Liver (tissue), 7 donors: ENCODE measurements at regions not wholly inside any gene's neighbourhood (a gene's known extent, or its start where the extent isn't known, plus 50 kb on each side); places are given as distances from the start of the nearest gene placed in this dataset.

ENCODE experiments used
- DNase-seq: peaks from one replicate; pipeline ENCODE4 v3.0.0-alpha.2; 2017; ENCODE audit warnings: low spot score
- H3K27ac ChIP-seq, 2 donors: one replicate each; pipeline ENCODE4 v1.7.0; 2013; ENCODE audit warnings: inconsistent platforms in 2 of 2, low read length in 2 of 2, control low read depth in 1 of 2, low read depth in 1 of 2, mild to moderate bottlenecking in 1 of 2
- H3K27me3 ChIP-seq, 4 donors: one replicate each; pipeline versions ENCODE4 v1.6.1 to v1.7.0; 2013; ENCODE audit warnings: low read length in 3 of 4, inconsistent platforms in 1 of 4, mild to moderate bottlenecking in 1 of 4, moderate library complexity in 1 of 4; ENCODE audit not compliant: control insufficient read depth in 4 of 4, insufficient read depth in 4 of 4
- H3K36me3 ChIP-seq, 4 donors: one replicate each; pipeline versions ENCODE4 v1.6.1 to v1.7.0; 2013; ENCODE audit warnings: low read length in 3 of 4, mild to moderate bottlenecking in 3 of 4, low read depth in 1 of 4, moderate library complexity in 1 of 4; ENCODE audit not compliant: control insufficient read depth in 4 of 4, insufficient read depth in 3 of 4
- H3K4me1 ChIP-seq, 4 donors: one replicate each; pipeline versions ENCODE4 v1.6.1 to v1.7.0; 2013; ENCODE audit warnings: low read length in 3 of 4, mild to moderate bottlenecking in 3 of 4, moderate library complexity in 1 of 4; ENCODE audit not compliant: control insufficient read depth in 4 of 4, insufficient read depth in 4 of 4
- H3K4me3 ChIP-seq, 3 donors: one replicate each; pipeline versions ENCODE4 v1.6.1 to v1.7.0; 2013; ENCODE audit warnings: low read length in 3 of 3, control low read depth in 1 of 3, low read depth in 1 of 3, mild to moderate bottlenecking in 1 of 3
- H3K9ac ChIP-seq, 2 donors: one replicate each; pipeline ENCODE4 v1.7.0; 2013; ENCODE audit warnings: low read length in 2 of 2, mild to moderate bottlenecking in 2 of 2, moderate library complexity in 2 of 2, control low read depth in 1 of 2, low read depth in 1 of 2
- H3K9me3 ChIP-seq, 4 donors: one replicate each; pipeline versions ENCODE4 v1.6.1 to v1.7.0; 2013; ENCODE audit warnings: low read length in 3 of 4; ENCODE audit not compliant: control insufficient read depth in 4 of 4
- EGR1 ChIP-seq, 2 donors: IDR thresholded peaks; 2 replicates each; pipeline ENCODE4 v1.6.1; 2016 to 2018; ENCODE audit warnings: antibody characterized with exemption in 2 of 2, low read depth in 2 of 2
- GABPA ChIP-seq, 2 donors: IDR thresholded peaks in 1 of 2; conservative IDR thresholded peaks in 1 of 2; 2 replicates each; pipeline ENCODE4 v1.6.1; 2016; ENCODE audit warnings: antibody characterized with exemption in 2 of 2, mild to moderate bottlenecking in 1 of 2, moderate library complexity in 1 of 2
- HNF4G ChIP-seq: IDR thresholded peaks from 2 replicates; pipeline ENCODE4 v1.6.1; 2016; ENCODE audit warnings: antibody characterized with exemption
- MAX ChIP-seq: IDR thresholded peaks from 2 replicates; pipeline ENCODE4 v1.6.1; 2016; ENCODE audit warnings: antibody characterized with exemption
- REST ChIP-seq: IDR thresholded peaks from 2 replicates; pipeline ENCODE4 v1.6.1; 2016; ENCODE audit warnings: antibody characterized with exemption, mild to moderate bottlenecking
- RXRA ChIP-seq, 2 donors: IDR thresholded peaks; 2 replicates each; pipeline ENCODE4 v1.6.1; 2017 to 2018; ENCODE audit warnings: antibody characterized with exemption in 2 of 2, mild to moderate bottlenecking in 1 of 2
- SP1 ChIP-seq: IDR thresholded peaks from 2 replicates; pipeline ENCODE4 v1.6.1; 2018; ENCODE audit warnings: antibody characterized with exemption, mild to moderate bottlenecking
- TAF1 ChIP-seq: conservative IDR thresholded peaks from 2 replicates; pipeline ENCODE4 v1.6.1; 2016; ENCODE audit warnings: antibody characterized with exemption, mild to moderate bottlenecking
- YY1 ChIP-seq: IDR thresholded peaks from 2 replicates; pipeline ENCODE4 v1.6.1; 2016; ENCODE audit warnings: antibody characterized with exemption, mild to moderate bottlenecking
- WGBS: extraction: QIAGEN DNeasy Blood & Tissue Kit; methylation state at CpG from one replicate; pipeline ENCODE4 v1.1.7; 2013; 5-methylcytosine and 5-hydroxymethylcytosine counted together
- donor health status: healthy.
- donor health status: healthy.
- donor health status: healthy.
- donor health status: healthy.

GRCh38 chr3:127385540-127385870 lies 97.7 kb upstream of the PRR20G start:
- H3K9ac ChIP-seq = no peak overlapping the region
- no peaks in the 10 kb centered on the region for H3K36me3 ChIP-seq
- WGBS = 91% methylated on average over 5 of the region's 5 CpGs
- peaks cover 0 to 19% (median 9%) of the 10 kb centered on the region in 4 donors for H3K9me3 ChIP-seq
- no peak for DNase-seq
- no peak overlapping the region for H3K27ac ChIP-seq
- H3K4me1 ChIP-seq = no peaks in the 10 kb centered on the region
- H3K27me3 ChIP-seq = peaks cover 0 to 7% (median 0%) of the 10 kb centered on the region in 4 donors
- no peak for TF ChIP-seq REST
- TF ChIP-seq SP1 = no peak
- TF ChIP-seq TAF1 = no peak
- no peak for TF ChIP-seq MAX
- TF ChIP-seq EGR1 (IDR thresholded peaks at IDR 0.05; ENCODE audit: low read depth in 2 of 2) = no peak
- no peak for TF ChIP-seq YY1
- no peak overlapping the region for H3K4me3 ChIP-seq

GRCh38 chr3:127384717-127385539 lies 97.1 kb upstream of the PRR20G start:
- H3K27ac ChIP-seq = no peak overlapping the region
- no peak for TF ChIP-seq HNF4G
- TF ChIP-seq YY1 = no peak
- no peak for TF ChIP-seq REST
- TF ChIP-seq GABPA (IDR thresholded peaks at IDR 0.05 in 1 of 2, conservative IDR thresholded peaks at IDR 0.05 in 1 of 2) = no peak
- no peak for TF ChIP-seq RXRA (IDR thresholded peaks at IDR 0.05)
- no peak for TF ChIP-seq MAX
- TF ChIP-seq EGR1 (IDR thresholded peaks at IDR 0.05; ENCODE audit: low read depth in 2 of 2) = no peak
- no peak overlapping the region for H3K9ac ChIP-seq
- 69% methylated on average over 18 of the region's 18 CpGs for WGBS
- no peak for DNase-seq
- peaks cover 0 to 7% (median 0%) of the 10 kb centered on the region in 4 donors for H3K27me3 ChIP-seq
- H3K4me3 ChIP-seq = no peak overlapping the region
- no peaks in the 10 kb centered on the region for H3K4me1 ChIP-seq
- peaks cover 0 to 20% (median 9%) of the 10 kb centered on the region in 4 donors for H3K9me3 ChIP-seq
- no peaks in the 10 kb centered on the region for H3K36me3 ChIP-seq
